ENCODE measurements at regions not wholly inside any gene's neighbourhood (a gene's known extent, or its start where the extent isn't known, plus 50 kb on each side); places are given as distances from the start of the nearest gene placed in this dataset.

DNA sequence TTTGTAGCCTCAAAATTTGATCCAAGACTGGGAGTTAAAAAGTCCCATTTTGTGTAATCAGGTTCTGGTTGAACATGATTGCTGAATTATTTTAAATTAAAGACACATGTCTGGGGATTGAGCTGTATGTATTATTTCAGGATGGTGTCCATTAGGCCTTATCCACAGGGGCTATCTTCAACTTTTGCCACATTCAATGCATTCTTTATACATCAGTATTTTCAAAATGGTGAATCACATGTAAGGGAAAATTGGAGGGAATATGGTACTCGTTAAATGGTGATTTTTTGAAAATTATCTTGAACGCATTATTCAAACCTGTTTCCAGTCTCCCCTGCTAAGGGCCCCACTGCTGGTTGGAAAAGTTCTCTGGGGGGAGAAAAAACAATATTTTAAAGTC, 367.7 kb upstream of the NPVF start:
- no peak for FAIRE-seq
- Histone ChIP-seq H3K36me3 (ENCODE audit: insufficient read depth, low read length) (no peaks in the 10 kb centered on the region), H3K9ac (ENCODE audit: low read length) (no peak overlapping the region), H3K4me1 (ENCODE audit: insufficient read depth, low read length) (no peaks in the 10 kb centered on the region), H2AFZ (ENCODE audit: low read depth, low read length) (no peak overlapping the region), H3K9me3 (ENCODE audit: insufficient read depth, low read depth, low read length) (no peaks in the 10 kb centered on the region), H3K27me3 (ENCODE audit: insufficient read depth, low read length) (no peaks in the 10 kb centered on the region), H3K27ac (ENCODE audit: low read depth, low read length) (no peak overlapping the region), H3K4me3 (ENCODE audit: insufficient read depth, low read depth, low read length) (no peak overlapping the region), H4K20me1 (ENCODE audit: insufficient read depth, low read length) (no peaks in the 10 kb centered on the region), H3K4me2 (ENCODE audit: low read length) (no peak overlapping the region), H3K79me2 (ENCODE audit: insufficient read depth, low read length) (no peaks in the 10 kb centered on the region)
- H3K9me3 Mint-ChIP-seq (ENCODE audit: unreplicated experiment): no peaks in the 10 kb centered on the region
- H3K4me3 Mint-ChIP-seq (ENCODE audit: unreplicated experiment): no peak overlapping the region
- H3K4me1 Mint-ChIP-seq (ENCODE audit: low read depth, unreplicated experiment): no peaks in the 10 kb centered on the region
- no peak for TF ChIP-seq EZH2 (IDR thresholded peaks at IDR 0.05; ENCODE audit: insufficient read depth, low read length)
- DNase-seq (ENCODE audit: low read depth): no peak
- H3K27ac Mint-ChIP-seq (ENCODE audit: unreplicated experiment): no peak overlapping the region
- H3K36me3 Mint-ChIP-seq (ENCODE audit: low read depth, unreplicated experiment): no peaks in the 10 kb centered on the region
- H3K27me3 Mint-ChIP-seq (ENCODE audit: low read depth, unreplicated experiment): no peaks in the 10 kb centered on the region

DNA sequence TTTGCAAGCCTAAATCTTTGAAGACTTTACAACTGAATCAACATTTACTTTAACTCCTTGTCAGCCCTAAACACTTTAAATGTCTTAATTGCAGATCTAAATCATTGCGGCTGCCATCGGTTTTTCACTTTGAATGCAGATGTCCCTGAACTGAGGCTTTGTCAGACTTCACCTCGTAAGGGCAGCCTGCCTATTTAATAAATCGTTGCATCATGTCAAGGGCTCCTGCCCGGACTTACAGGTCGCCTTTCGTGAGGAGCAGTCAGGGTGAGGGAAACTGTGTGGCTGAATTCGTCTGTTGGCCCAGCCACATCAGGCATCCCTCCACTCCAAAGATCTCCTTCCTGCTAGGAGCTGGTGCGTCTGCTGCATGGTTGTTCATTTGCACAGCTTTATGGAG, 368.2 kb upstream of the NPVF start:
- H3K4me2 ChIP-seq (ENCODE audit: low read length): no peak overlapping the region
- H3K9ac ChIP-seq (ENCODE audit: low read length): no peak overlapping the region
- no peaks in the 10 kb centered on the region for H3K79me2 ChIP-seq (ENCODE audit: insufficient read depth, low read length)
- no peaks in the 10 kb centered on the region for H4K20me1 ChIP-seq (ENCODE audit: insufficient read depth, low read length)
- H3K27ac Mint-ChIP-seq (ENCODE audit: unreplicated experiment): no peak overlapping the region
- no peak for FAIRE-seq
- H3K4me3 Mint-ChIP-seq (ENCODE audit: unreplicated experiment): no peak overlapping the region
- no peaks in the 10 kb centered on the region for H3K27me3 Mint-ChIP-seq (ENCODE audit: low read depth, unreplicated experiment)
- DNase-seq (ENCODE audit: low read depth): no peak
- H3K36me3 ChIP-seq (ENCODE audit: insufficient read depth, low read length): no peaks in the 10 kb centered on the region
- no peak for TF ChIP-seq EZH2 (IDR thresholded peaks at IDR 0.05; ENCODE audit: insufficient read depth, low read length)
- TF ChIP-seq, protein P1, sequence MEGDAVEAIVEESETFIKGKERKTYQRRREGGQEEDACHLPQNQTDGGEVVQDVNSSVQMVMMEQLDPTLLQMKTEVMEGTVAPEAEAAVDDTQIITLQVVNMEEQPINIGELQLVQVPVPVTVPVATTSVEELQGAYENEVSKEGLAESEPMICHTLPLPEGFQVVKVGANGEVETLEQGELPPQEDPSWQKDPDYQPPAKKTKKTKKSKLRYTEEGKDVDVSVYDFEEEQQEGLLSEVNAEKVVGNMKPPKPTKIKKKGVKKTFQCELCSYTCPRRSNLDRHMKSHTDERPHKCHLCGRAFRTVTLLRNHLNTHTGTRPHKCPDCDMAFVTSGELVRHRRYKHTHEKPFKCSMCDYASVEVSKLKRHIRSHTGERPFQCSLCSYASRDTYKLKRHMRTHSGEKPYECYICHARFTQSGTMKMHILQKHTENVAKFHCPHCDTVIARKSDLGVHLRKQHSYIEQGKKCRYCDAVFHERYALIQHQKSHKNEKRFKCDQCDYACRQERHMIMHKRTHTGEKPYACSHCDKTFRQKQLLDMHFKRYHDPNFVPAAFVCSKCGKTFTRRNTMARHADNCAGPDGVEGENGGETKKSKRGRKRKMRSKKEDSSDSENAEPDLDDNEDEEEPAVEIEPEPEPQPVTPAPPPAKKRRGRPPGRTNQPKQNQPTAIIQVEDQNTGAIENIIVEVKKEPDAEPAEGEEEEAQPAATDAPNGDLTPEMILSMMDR (IDR thresholded peaks at IDR 0.05; ENCODE audit: insufficient read depth, low read depth, low read length): no peak
- no peak overlapping the region for H3K4me3 ChIP-seq (ENCODE audit: insufficient read depth, low read depth, low read length)
- H3K27me3 ChIP-seq (ENCODE audit: insufficient read depth, low read length): no peaks in the 10 kb centered on the region
- H3K4me1 Mint-ChIP-seq (ENCODE audit: low read depth, unreplicated experiment): no peaks in the 10 kb centered on the region
- H3K9me3 ChIP-seq (ENCODE audit: insufficient read depth, low read depth, low read length): no peaks in the 10 kb centered on the region
- H3K27ac ChIP-seq (ENCODE audit: low read depth, low read length): no peak overlapping the region
- no peaks in the 10 kb centered on the region for H3K36me3 Mint-ChIP-seq (ENCODE audit: low read depth, unreplicated experiment)
- no peaks in the 10 kb centered on the region for H3K4me1 ChIP-seq (ENCODE audit: insufficient read depth, low read length)
- no peak overlapping the region for H2AFZ ChIP-seq (ENCODE audit: low read depth, low read length)
- H3K9me3 Mint-ChIP-seq (ENCODE audit: unreplicated experiment): no peaks in the 10 kb centered on the region

DNA sequence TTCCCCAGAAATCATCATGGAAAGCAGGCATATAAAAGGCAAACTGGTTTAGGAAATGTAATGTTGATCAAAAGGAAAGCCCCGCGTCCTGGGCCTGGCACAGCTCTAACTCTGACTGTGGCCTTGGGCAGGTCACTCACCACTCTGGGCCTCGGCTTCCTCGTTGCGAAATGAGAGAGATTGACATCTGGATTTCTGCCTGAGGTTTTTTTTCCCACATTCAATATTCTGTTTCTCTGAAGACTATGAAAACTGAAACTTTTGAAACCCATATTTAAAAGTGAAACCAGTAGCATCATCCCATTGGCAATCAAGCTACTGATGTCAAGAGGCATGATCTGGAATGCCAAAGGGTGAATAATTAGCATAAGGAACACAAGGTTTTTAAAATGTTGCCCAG, 369.7 kb upstream of the NPVF start:
- TF ChIP-seq, protein P1 (IDR thresholded peaks at IDR 0.05; ENCODE audit: insufficient read depth, low read depth, low read length): no peak
- no peak for TF ChIP-seq EZH2 (IDR thresholded peaks at IDR 0.05; ENCODE audit: insufficient read depth, low read length)
- Mint-ChIP-seq H3K4me3 (ENCODE audit: unreplicated experiment) (no peak overlapping the region), H3K27me3 (ENCODE audit: low read depth, unreplicated experiment) (no peaks in the 10 kb centered on the region), H3K36me3 (ENCODE audit: low read depth, unreplicated experiment) (no peaks in the 10 kb centered on the region), H3K9me3 (ENCODE audit: unreplicated experiment) (no peaks in the 10 kb centered on the region), H3K27ac (ENCODE audit: unreplicated experiment) (no peak overlapping the region), H3K4me1 (ENCODE audit: low read depth, unreplicated experiment) (peaks cover 2% of the 10 kb centered on the region)
- FAIRE-seq (no peak), DNase-seq (ENCODE audit: low read depth) (no peak)
- Histone ChIP-seq H3K36me3 (ENCODE audit: insufficient read depth, low read length) (no peaks in the 10 kb centered on the region), H3K79me2 (ENCODE audit: insufficient read depth, low read length) (no peaks in the 10 kb centered on the region), H3K4me3 (ENCODE audit: insufficient read depth, low read depth, low read length) (no peak overlapping the region), H3K4me1 (ENCODE audit: insufficient read depth, low read length) (no peaks in the 10 kb centered on the region), H4K20me1 (ENCODE audit: insufficient read depth, low read length) (no peaks in the 10 kb centered on the region), H3K9me3 (ENCODE audit: insufficient read depth, low read depth, low read length) (no peaks in the 10 kb centered on the region), H2AFZ (ENCODE audit: low read depth, low read length) (no peak overlapping the region), H3K9ac (ENCODE audit: low read length) (no peak overlapping the region), H3K27ac (ENCODE audit: low read depth, low read length) (no peak overlapping the region), H3K27me3 (ENCODE audit: insufficient read depth, low read length) (no peaks in the 10 kb centered on the region), H3K4me2 (ENCODE audit: low read length) (no peak overlapping the region)

Measured in astrocyte (in vitro differentiated cells and primary cell).